ENCODE measurements at regions not wholly inside any gene's neighbourhood (a gene's known extent, or its start where the extent isn't known, plus 50 kb on each side); places are given as distances from the start of the nearest gene placed in this dataset.

DNA sequence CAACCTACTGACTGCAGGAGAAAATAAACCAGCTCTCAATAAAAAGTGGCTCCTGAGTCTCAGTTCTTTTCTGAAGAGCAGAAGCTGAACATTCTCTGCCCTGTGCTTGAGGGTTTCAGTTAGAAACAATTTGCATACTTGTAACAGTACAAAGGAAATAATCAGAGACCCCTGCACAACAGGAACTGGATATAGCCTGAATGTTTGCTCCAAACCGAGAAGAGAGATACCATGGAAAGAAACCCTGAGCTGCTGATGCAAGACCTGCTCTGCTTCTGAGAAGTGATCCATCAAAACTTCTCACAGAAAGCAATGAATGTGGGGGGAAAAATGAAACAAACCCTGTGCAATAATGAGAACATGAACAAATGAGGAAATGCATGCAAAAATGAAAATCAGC is 592.9 kb downstream of the SEMA5A start (continued):
- TF ChIP-seq CHD1 (IDR thresholded peaks at IDR 0.05; ENCODE audit: low read depth, low read length) (no peak), NRF1 (IDR thresholded peaks at IDR 0.05; ENCODE audit: low read depth, low read length) (no peak), KDM4A (IDR thresholded peaks at IDR 0.05; ENCODE audit: low read depth, low read length, severe bottlenecking) (no peak), SUZ12 (IDR thresholded peaks at IDR 0.05; ENCODE audit: low read length) (no peak), BRCA1 (IDR thresholded peaks at IDR 0.05; ENCODE audit: low read depth, low read length) (no peak)

Measured in H1 (cell line).